IMR-90 (cell line): ENCODE measurements at regions not wholly inside any gene's neighbourhood (a gene's known extent, or its start where the extent isn't known, plus 50 kb on each side); places are given as distances from the start of the nearest gene placed in this dataset.

Source experiments
- ATAC-seq: fragments of 200-7000 bp; cut with Tn5 transposase; 2 replicates; pipeline ENCODE4 v1.9.1; 2020; ENCODE audit warnings: low read depth, mild to moderate bottlenecking, moderate library complexity
- BruUV-seq: library from RNA; stranded (reverse); fragments of 400-500 nt; replicated peaks from 2 replicates; lab custom pipeline; 2021; lab: Mats Ljungman, UMichigan
- CTCF ChIA-PET: fragments of 300-600 bp; formaldehyde crosslinking; extraction: SDS; loops from one replicate; lab custom pipeline; 2021; ENCODE audit warnings: antibody characterized with exemption; lab: Yijun Ruan, JAX
- POLR2A ChIA-PET: fragments of 300-600 bp; sonication (Branson Sonifier 250); formaldehyde crosslinking; loops from one replicate; lab custom pipeline; 2022; ENCODE audit warnings: antibody characterized with exemption; ENCODE audit not compliant: unreplicated experiment; lab: Charles Lee
- DNase-seq: peaks from one replicate; pipeline ENCODE4 v3.0.0; 2013
- H2AFZ ChIP-seq: replicated peaks from 2 replicates; pipeline ENCODE3; 2013; ENCODE audit warnings: low read length, mild to moderate bottlenecking; ENCODE audit not compliant: poor library complexity
- H2AK5ac ChIP-seq: 2 replicates; pipeline ENCODE4 v1.6.1; 2013; ENCODE audit warnings: low read depth, low read length, inconsistent platforms
- H2AK9ac ChIP-seq: replicated peaks from 2 replicates; pipeline ENCODE3; 2013; ENCODE audit warnings: mild to moderate bottlenecking, low read depth, low read length, moderate library complexity; ENCODE audit not compliant: poor library complexity
- H2BK120ac ChIP-seq: 2 replicates; pipeline ENCODE4 v1.6.1; 2013; ENCODE audit warnings: low read depth, low read length, inconsistent platforms
- H2BK15ac ChIP-seq: 3 replicates; pipeline ENCODE4 v1.6.1; 2013; ENCODE audit warnings: low read depth, low read length, inconsistent platforms
- H2BK20ac ChIP-seq: 2 replicates; pipeline ENCODE4 v1.6.1; 2013; ENCODE audit warnings: low read depth, mild to moderate bottlenecking, inconsistent platforms, low read length, moderate library complexity
- H2BK5ac ChIP-seq: 2 replicates; pipeline ENCODE4 v1.6.1; 2013; ENCODE audit warnings: mild to moderate bottlenecking, low read depth, low read length, inconsistent platforms; ENCODE audit not compliant: poor library complexity, severe bottlenecking
- H3K14ac ChIP-seq: replicated peaks from 2 replicates; pipeline ENCODE4 v1.6.1; 2013; ENCODE audit warnings: low read depth, low read length, inconsistent platforms
- H3K18ac ChIP-seq: 2 replicates; pipeline ENCODE4 v1.6.1; 2013; ENCODE audit warnings: low read depth, low read length, control low read depth
- H3K23ac ChIP-seq: 2 replicates; pipeline ENCODE4 v1.6.1; 2013; ENCODE audit warnings: low read depth, low read length, inconsistent platforms
- H3K27ac ChIP-seq: 2 replicates; pipeline ENCODE4 v1.5.1; 2013; ENCODE audit warnings: mild to moderate bottlenecking, control low read depth, low read length; ENCODE audit not compliant: insufficient read depth
- H3K27me3 ChIP-seq: 2 replicates; pipeline ENCODE4 v1.6.1; 2013; ENCODE audit warnings: low read length; ENCODE audit not compliant: control insufficient read depth, insufficient read depth
- H3K36me3 ChIP-seq: 2 replicates; pipeline ENCODE4 v1.6.1; 2013; ENCODE audit warnings: low read length, mixed read lengths; ENCODE audit not compliant: control insufficient read depth, insufficient read depth
- H3K4ac ChIP-seq: 2 replicates; pipeline ENCODE4 v1.6.1; 2013; ENCODE audit warnings: low read depth, low read length, inconsistent platforms
- H3K4me1 ChIP-seq: 2 replicates; pipeline ENCODE4 v1.6.1; 2013; ENCODE audit warnings: low read length, mixed read lengths; ENCODE audit not compliant: control insufficient read depth, insufficient read depth
- H3K4me2 ChIP-seq: 2 replicates; pipeline ENCODE4 v1.6.1; 2013; ENCODE audit warnings: low read depth, mild to moderate bottlenecking, control low read depth, low read length, moderate library complexity
- H3K4me3 ChIP-seq: 2 replicates; pipeline ENCODE4 v1.5.1; 2013; ENCODE audit warnings: low read depth, mild to moderate bottlenecking, control low read depth, low read length, moderate library complexity; ENCODE audit not compliant: insufficient read depth
- H3K56ac ChIP-seq: 2 replicates; pipeline ENCODE4 v1.6.1; 2013; ENCODE audit warnings: low read length, inconsistent platforms; ENCODE audit not compliant: insufficient read depth; ENCODE audit errors: extremely low read depth
- H3K79me1 ChIP-seq, 2 experiments: 2 replicates each; pipeline ENCODE4 v1.6.1; 2013; ENCODE audit warnings: low read length in 2 of 2, inconsistent platforms in 1 of 2, low read depth in 1 of 2
- H3K9ac ChIP-seq: 2 replicates; pipeline ENCODE4 v1.6.1; 2013; ENCODE audit warnings: low read depth, low read length, control low read depth
- H3K9me1 ChIP-seq: 2 replicates; pipeline ENCODE4 v1.6.1; 2013; ENCODE audit warnings: low read length, inconsistent platforms; ENCODE audit not compliant: insufficient read depth
- H3K9me3 ChIP-seq: 2 replicates; pipeline ENCODE4 v1.6.1; 2013; ENCODE audit warnings: low read length; ENCODE audit not compliant: control insufficient read depth, insufficient read depth
- H4K20me1 ChIP-seq: 2 replicates; pipeline ENCODE4 v1.6.1; 2013; ENCODE audit warnings: low read length, inconsistent platforms; ENCODE audit not compliant: insufficient read depth
- H4K5ac ChIP-seq: 2 replicates; pipeline ENCODE4 v1.6.1; 2013; ENCODE audit warnings: mild to moderate bottlenecking, low read depth, low read length, control low read depth
- H4K8ac ChIP-seq, 2 experiments: 2 replicates each; pipeline ENCODE4 v1.6.1; 2013; ENCODE audit warnings: low read depth in 2 of 2, low read length in 2 of 2, control low read depth in 1 of 2, inconsistent platforms in 1 of 2
- H4K91ac ChIP-seq: 2 replicates; pipeline ENCODE4 v1.6.1; 2013; ENCODE audit warnings: low read depth, low read length, inconsistent platforms; ENCODE audit not compliant: insufficient read depth
- CEBPB ChIP-seq: IDR thresholded peaks from 2 replicates; pipeline ENCODE4 v1.6.1; 2012; ENCODE audit warnings: low read depth, low read length, improper control_type of control experiment
- MAFK ChIP-seq: IDR thresholded peaks from 2 replicates; pipeline ENCODE4 v1.6.1; 2012; ENCODE audit warnings: low read depth, low read length, improper control_type of control experiment
- MXI1 ChIP-seq: IDR thresholded peaks from 2 replicates; pipeline ENCODE4 v1.6.1; 2012; ENCODE audit warnings: low read depth, mild to moderate bottlenecking, low read length, moderate library complexity, borderline replicate concordance
- RFX5 ChIP-seq: IDR thresholded peaks from 2 replicates; pipeline ENCODE4 v1.8.0; 2012; ENCODE audit warnings: low read depth, mild to moderate bottlenecking, low read length, moderate library complexity
- SMC3 ChIP-seq: fragments of 150-350 bp; IDR thresholded peaks from 2 replicates; pipeline ENCODE4 v1.6.1; 2016; ENCODE audit warnings: low read depth, mild to moderate bottlenecking, antibody characterized with exemption, low read length, moderate library complexity
- USF2 ChIP-seq: fragments of 150-350 bp; IDR thresholded peaks from 2 replicates; pipeline ENCODE4 v1.6.1; 2017; ENCODE audit warnings: mild to moderate bottlenecking, antibody characterized with exemption, low read length, low read depth
- WGBS, 2 experiments: methylation state at CpG; one replicate each; pipeline versions ENCODE4 v1.1.5 to v1.1.7; 2013; ENCODE audit warnings: missing lambda C conversion rate in 2 of 2; ENCODE audit not compliant: insufficient read length in 1 of 2; ENCODE audit errors: extremely low coverage in 2 of 2; 5-methylcytosine and 5-hydroxymethylcytosine counted together
- dilution Hi-C: fragments of 300-500 bp; cut with HindIII; formaldehyde crosslinking; loops from one replicate; pipeline ENCODE4 v1.14.3; 2018; ENCODE audit warnings: low sequenced_read_pairs; ENCODE audit not compliant: unreplicated experiment
- in situ Hi-C: fragments of 300-500 bp; cut with MboI; formaldehyde crosslinking; loops from 3 replicates; pipeline ENCODE4 v1.14.3; 2019; ENCODE audit warnings: low sequenced_read_pairs, inconsistent platforms, mixed read lengths
- intact Hi-C: fragments of 100-400 bp; cut with micrococcal nuclease; formaldehyde crosslinking; loops from 2 replicates; pipeline ENCODE4 v1.10.0; 2022

GRCh38 chr6:26295691-26296555 lies 69.1 kb upstream of the BTN3A2 start (continued):
- peak; percentile 91 for TF ChIP-seq USF2

- no peaks in the 10 kb centered on the region for H4K20me1 ChIP-seq
- peaks cover 7% of the 10 kb centered on the region; the same call in 1 of the 2 replicates for H3K4me1 ChIP-seq
- no peak overlapping the region for H2BK120ac ChIP-seq
- no peak overlapping the region for H3K27ac ChIP-seq
- no peak for TF ChIP-seq MXI1
- TF ChIP-seq CEBPB = no peak
- TF ChIP-seq RFX5 = no peak
- no peak for TF ChIP-seq MAFK
- TF ChIP-seq USF2 = no peak
- no peak for TF ChIP-seq SMC3
- ATAC-seq = no peak
- no peak overlapping the region for H4K91ac ChIP-seq
- no peaks in the 10 kb centered on the region for H3K36me3 ChIP-seq
- H3K9me1 ChIP-seq = peaks cover 6% of the 10 kb centered on the region; the same call in 1 of the 2 replicates
- in situ Hi-C loops = loop anchor here (25.0 kb wide), 1 partner anchor 841 kb away; a partner anchor contains a TSS
- H3K27me3 ChIP-seq = no peaks in the 10 kb centered on the region
- no peaks in the 10 kb centered on the region for H3K79me1 ChIP-seq
- H2AK5ac ChIP-seq = no peak overlapping the region
- no peak overlapping the region for H3K56ac ChIP-seq
- H3K4ac ChIP-seq = no peak overlapping the region
- POLR2A ChIA-PET = no interaction called here
- H2BK15ac ChIP-seq = no peak overlapping the region
- no peak overlapping the region for H4K5ac ChIP-seq
- DNase-seq = no peak
- H3K9me3 ChIP-seq = no peaks in the 10 kb centered on the region
- H2AFZ ChIP-seq = no peak overlapping the region
- CTCF ChIA-PET = no interaction called here
- intact Hi-C loops = no loop called here
- WGBS, 2 experiments = no CpG with 5 or more reads among the region's 2 CpGs
- H3K23ac ChIP-seq = no peak overlapping the region
- peak overlapping the region; percentile 48 for H2BK5ac ChIP-seq
- H4K8ac ChIP-seq = no peak overlapping the region
- dilution Hi-C loops = no loop called here
- H2BK20ac ChIP-seq = no peak overlapping the region
- no peak overlapping the region for H2AK9ac ChIP-seq
- no TSS peak for BruUV-seq
- no peak overlapping the region for H3K4me3 ChIP-seq
- no peak overlapping the region for H3K4me2 ChIP-seq
- H3K9ac ChIP-seq = no peak overlapping the region
- H3K18ac ChIP-seq = no peak overlapping the region
- H3K14ac ChIP-seq = no peak overlapping the region
Observed at GRCh38 chr6:26296556-26296856, 68.5 kb upstream of the BTN3A2 start.
